Progenitor cell of endocrine pancreas (in vitro differentiated cells): ENCODE measurements at regions not wholly inside any gene's neighbourhood (a gene's known extent, or its start where the extent isn't known, plus 50 kb on each side); places are given as distances from the start of the nearest gene placed in this dataset.

Experiments used
- DNase-seq: peaks from one replicate; pipeline ENCODE4 v3.0.0; 2021; ENCODE audit warnings: low spot score; ENCODE audit not compliant: unreplicated experiment
- H3K27ac Mint-ChIP-seq: 2 replicates; pipeline ENCODE4 v1.8.0; 2021; ENCODE audit warnings: mild to moderate bottlenecking, moderate library complexity, mixed read lengths
- H3K27me3 Mint-ChIP-seq: 2 replicates; pipeline ENCODE4 v1.8.0; 2021; ENCODE audit warnings: mixed read lengths
- H3K36me3 Mint-ChIP-seq: 2 replicates; pipeline ENCODE4 v1.8.0; 2022; ENCODE audit warnings: mixed read lengths; ENCODE audit not compliant: insufficient read depth
- H3K4me1 Mint-ChIP-seq: 2 replicates; pipeline ENCODE4 v1.8.0; 2021; ENCODE audit warnings: low read depth, mixed read lengths
- H3K4me3 Mint-ChIP-seq: 2 replicates; pipeline ENCODE4 v1.8.0; 2021; ENCODE audit warnings: low read depth, mild to moderate bottlenecking, moderate library complexity, mixed read lengths
- H3K9me3 Mint-ChIP-seq: 2 replicates; pipeline ENCODE4 v1.8.0; 2021; ENCODE audit warnings: low read depth, mixed read lengths
- CTCF ChIP-seq: fragments of 200-600 bp; sonication (generic); IDR thresholded peaks from one replicate; pipeline ENCODE4 v1.5.0; 2021; ENCODE audit warnings: antibody characterized with exemption, mild to moderate bottlenecking; ENCODE audit not compliant: unreplicated experiment

- Mint-ChIP-seq H3K36me3 (no peaks in the 10 kb centered on the region), H3K27me3 (peaks cover 1% of the 10 kb centered on the region), H3K9me3 (no peaks in the 10 kb centered on the region), H3K27ac (no peak overlapping the region), H3K4me1 (no peaks in the 10 kb centered on the region), H3K4me3 (no peak overlapping the region)
- TF ChIP-seq CTCF: no peak
- DNase-seq: no peak
These were observed 53.9 kb upstream of the KL start for GRCh38 chr13:32962342-32962741.

GRCh38 chr13:32964987-32965386 is 51.2 kb upstream of the KL start:
- H3K4me3 Mint-ChIP-seq: no peak overlapping the region
- TF ChIP-seq CTCF: no peak
- no peak for DNase-seq
- no peaks in the 10 kb centered on the region for H3K36me3 Mint-ChIP-seq
- no peak overlapping the region for H3K27ac Mint-ChIP-seq
- H3K4me1 Mint-ChIP-seq: peaks cover 5% of the 10 kb centered on the region
- no peaks in the 10 kb centered on the region for H3K27me3 Mint-ChIP-seq
- H3K9me3 Mint-ChIP-seq: no peaks in the 10 kb centered on the region
